HEK293T (cell line): ENCODE measurements at regions not wholly inside any gene's neighbourhood (a gene's known extent, or its start where the extent isn't known, plus 50 kb on each side); places are given as distances from the start of the nearest gene placed in this dataset.

Experiments
- FOXA1 ChIP-seq: fragments of 450-650 bp; IDR thresholded peaks from 2 replicates; pipeline ENCODE4 v1.6.1; 2016; ENCODE audit warnings: mild to moderate bottlenecking
- LEF1 ChIP-seq: fragments of 450-650 bp; IDR thresholded peaks from 2 replicates; pipeline ENCODE4 v1.6.1; 2017; ENCODE audit warnings: mild to moderate bottlenecking, borderline replicate concordance

GRCh38 chr12:73973486-73973885 lies 564.1 kb upstream of the ATXN7L3B start:
- TF ChIP-seq FOXA1 = no peak
- no peak for TF ChIP-seq LEF1
